ENCODE measurements at regions not wholly inside any gene's neighbourhood (a gene's known extent, or its start where the extent isn't known, plus 50 kb on each side); places are given as distances from the start of the nearest gene placed in this dataset.

GRCh38 chr6:72530152-72530551 is 91.7 kb upstream of the KCNQ5 start:
- CTCF ChIA-PET = no interaction called here
- TF ChIP-seq CTBP1 (IDR thresholded peaks at IDR 0.05; ENCODE audit: borderline replicate concordance) = no peak
- TF ChIP-seq PKNOX1 (IDR thresholded peaks at IDR 0.05) = no peak
- TF ChIP-seq FOXM1 (IDR thresholded peaks at IDR 0.05; ENCODE audit: borderline replicate concordance) = no peak
- no peak for TF ChIP-seq LEF1 (IDR thresholded peaks at IDR 0.05; ENCODE audit: borderline replicate concordance)
- TF ChIP-seq TARDBP (IDR thresholded peaks at IDR 0.05) = no peak
- TF ChIP-seq HDGF (IDR thresholded peaks at IDR 0.05; ENCODE audit: borderline replicate concordance) = no peak
- no peak for TF ChIP-seq FOXK2 (IDR thresholded peaks at IDR 0.05)
- TF ChIP-seq ZNF384 (IDR thresholded peaks at IDR 0.05) = no peak
- no peak for TF ChIP-seq ELF4 (IDR thresholded peaks at IDR 0.05)
- TF ChIP-seq BHLHE40 (IDR thresholded peaks at IDR 0.05; ENCODE audit: borderline replicate concordance) = no peak
- TF ChIP-seq NFRKB (IDR thresholded peaks at IDR 0.05) = no peak
- TF ChIP-seq SUZ12 (IDR thresholded peaks at IDR 0.05) = no peak
- no peak for TF ChIP-seq SP1 (IDR thresholded peaks at IDR 0.05)
- no peak for TF ChIP-seq L3MBTL2 (conservative IDR thresholded peaks at IDR 0.05)
- TF ChIP-seq ARNT (IDR thresholded peaks at IDR 0.05) = no peak
- no peak for TF ChIP-seq FOXA1 (IDR thresholded peaks at IDR 0.05)
- no peak for DNase-seq (ENCODE audit: extremely low spot score)
- POLR2A ChIA-PET = no interaction called here

GRCh38 chr6:72530750-72531149 is 91.1 kb upstream of the KCNQ5 start:
- CTCF ChIA-PET = no interaction called here
- no peak for DNase-seq (ENCODE audit: extremely low spot score)
- POLR2A ChIA-PET = no interaction called here
- TF ChIP-seq CTBP1 (IDR thresholded peaks at IDR 0.05; ENCODE audit: borderline replicate concordance) (no peak), PKNOX1 (IDR thresholded peaks at IDR 0.05) (no peak), FOXK2 (IDR thresholded peaks at IDR 0.05) (no peak), SP1 (IDR thresholded peaks at IDR 0.05) (no peak), SUZ12 (IDR thresholded peaks at IDR 0.05) (no peak), ZNF384 (IDR thresholded peaks at IDR 0.05) (no peak), FOXM1 (IDR thresholded peaks at IDR 0.05; ENCODE audit: borderline replicate concordance) (no peak), NFRKB (IDR thresholded peaks at IDR 0.05) (no peak), FOXA1 (IDR thresholded peaks at IDR 0.05) (no peak), TARDBP (IDR thresholded peaks at IDR 0.05) (no peak)

- ChIA-PET POLR2A (no interaction called here), CTCF (interaction anchor here (0.9 kb wide), 1 partner anchor 122 kb away, joined by 3 read pairs; no protein-coding TSS in a partner anchor)
- no peak for DNase-seq (ENCODE audit: extremely low spot score)
- TF ChIP-seq PKNOX1 (IDR thresholded peaks at IDR 0.05) (no peak), SP1 (IDR thresholded peaks at IDR 0.05) (no peak), LEF1 (IDR thresholded peaks at IDR 0.05; ENCODE audit: borderline replicate concordance) (no peak), CTBP1 (IDR thresholded peaks at IDR 0.05; ENCODE audit: borderline replicate concordance) (no peak), NFRKB (IDR thresholded peaks at IDR 0.05) (no peak), L3MBTL2 (conservative IDR thresholded peaks at IDR 0.05) (no peak), FOXM1 (IDR thresholded peaks at IDR 0.05; ENCODE audit: borderline replicate concordance) (no peak), ELF4 (IDR thresholded peaks at IDR 0.05) (no peak), FOXK2 (IDR thresholded peaks at IDR 0.05) (no peak), ARNT (IDR thresholded peaks at IDR 0.05) (no peak), TARDBP (IDR thresholded peaks at IDR 0.05) (no peak), FOXA1 (IDR thresholded peaks at IDR 0.05) (no peak), BHLHE40 (IDR thresholded peaks at IDR 0.05; ENCODE audit: borderline replicate concordance) (no peak), SUZ12 (IDR thresholded peaks at IDR 0.05) (no peak), HDGF (IDR thresholded peaks at IDR 0.05; ENCODE audit: borderline replicate concordance) (no peak), ZNF384 (IDR thresholded peaks at IDR 0.05) (no peak)
Measured at GRCh38 chr6:72533606-72534005, 88.3 kb upstream of the KCNQ5 start.

- ChIA-PET POLR2A (no interaction called here), CTCF (no interaction called here)
- TF ChIP-seq CTBP1 (IDR thresholded peaks at IDR 0.05; ENCODE audit: borderline replicate concordance) = no peak
- no peak for TF ChIP-seq SP1 (IDR thresholded peaks at IDR 0.05)
- TF ChIP-seq FOXA1 (IDR thresholded peaks at IDR 0.05) = no peak
- no peak for TF ChIP-seq L3MBTL2 (conservative IDR thresholded peaks at IDR 0.05)
- TF ChIP-seq LEF1 (IDR thresholded peaks at IDR 0.05; ENCODE audit: borderline replicate concordance) = no peak
- TF ChIP-seq NFRKB (IDR thresholded peaks at IDR 0.05) = no peak
- TF ChIP-seq PKNOX1 (IDR thresholded peaks at IDR 0.05) = no peak
- TF ChIP-seq HDGF (IDR thresholded peaks at IDR 0.05; ENCODE audit: borderline replicate concordance) = no peak
- TF ChIP-seq SUZ12 (IDR thresholded peaks at IDR 0.05) = no peak
- no peak for DNase-seq (ENCODE audit: extremely low spot score)
Measured at GRCh38 chr6:72534236-72534635, 87.6 kb upstream of the KCNQ5 start.

GRCh38 chr6:72535124-72535523 is 86.7 kb upstream of the KCNQ5 start:
- POLR2A ChIA-PET = no interaction called here
- CTCF ChIA-PET = no interaction called here
- DNase-seq (ENCODE audit: extremely low spot score) = no peak
- TF ChIP-seq ARNT (IDR thresholded peaks at IDR 0.05) (no peak), FOXM1 (IDR thresholded peaks at IDR 0.05; ENCODE audit: borderline replicate concordance) (no peak), TARDBP (IDR thresholded peaks at IDR 0.05) (no peak), NFRKB (IDR thresholded peaks at IDR 0.05) (no peak), ZNF384 (IDR thresholded peaks at IDR 0.05) (no peak)

GRCh38 chr6:72547020-72547419 is 74.8 kb upstream of the KCNQ5 start:
- DNase-seq (ENCODE audit: extremely low spot score) = no peak
- ChIA-PET CTCF (interaction anchor here (0.7 kb wide), 1 partner anchor 13 kb away, joined by 3 read pairs; no protein-coding TSS in a partner anchor), POLR2A (no interaction called here)
- TF ChIP-seq NFRKB (IDR thresholded peaks at IDR 0.05) (no peak), LEF1 (IDR thresholded peaks at IDR 0.05; ENCODE audit: borderline replicate concordance) (no peak), SUZ12 (IDR thresholded peaks at IDR 0.05) (no peak), FOXA1 (IDR thresholded peaks at IDR 0.05) (no peak), L3MBTL2 (conservative IDR thresholded peaks at IDR 0.05) (no peak), BHLHE40 (IDR thresholded peaks at IDR 0.05; ENCODE audit: borderline replicate concordance) (no peak), FOXK2 (IDR thresholded peaks at IDR 0.05) (no peak), ARNT (IDR thresholded peaks at IDR 0.05) (no peak), SP1 (IDR thresholded peaks at IDR 0.05) (no peak), ELF4 (IDR thresholded peaks at IDR 0.05) (no peak), PKNOX1 (IDR thresholded peaks at IDR 0.05) (no peak), FOXM1 (IDR thresholded peaks at IDR 0.05; ENCODE audit: borderline replicate concordance) (no peak), CTBP1 (IDR thresholded peaks at IDR 0.05; ENCODE audit: borderline replicate concordance) (no peak), HDGF (IDR thresholded peaks at IDR 0.05; ENCODE audit: borderline replicate concordance) (no peak), ZNF384 (IDR thresholded peaks at IDR 0.05) (no peak), TARDBP (IDR thresholded peaks at IDR 0.05) (no peak)
